A549 (cell line): ENCODE measurements at regions not wholly inside any gene's neighbourhood (a gene's known extent, or its start where the extent isn't known, plus 50 kb on each side); places are given as distances from the start of the nearest gene placed in this dataset.
A peak's percentile ranks its signal among the peaks of the same experiment; 100 is the strongest.

Source experiments
- ATAC-seq, 2 experiments: fragments of 200-7000 bp in 1 of 2; fragments of >200 bp in 1 of 2; cut with Nextera tagmentation in 1 of 2; cut with Tn5 transposase in 1 of 2; 3 replicates each; pipeline versions ENCODE4 v1.8.0 to v1.9.1; 2018 to 2020; ENCODE audit warnings: mild to moderate bottlenecking in 1 of 2, moderate library complexity in 1 of 2
- CTCF ChIA-PET: fragments of 300-600 bp; sonication (Branson Sonifier 250); formaldehyde crosslinking; extraction: SDS; loops from one replicate; lab custom pipeline; 2021; ENCODE audit warnings: antibody characterized with exemption, inconsistent platforms; lab: Yijun Ruan, JAX
- POLR2A ChIA-PET: fragments of 350-600 bp; formaldehyde crosslinking; extraction: SDS; loops from one replicate; lab custom pipeline; 2021; ENCODE audit warnings: antibody characterized with exemption, inconsistent platforms; lab: Yijun Ruan, JAX
- DNase-seq, 2 experiments: peaks; one replicate each; pipeline versions ENCODE4 v3.0.0 to v3.0.0-alpha.2; 2011 to 2016; ENCODE audit warnings: low read depth in 1 of 2, low spot score in 1 of 2
- FAIRE-seq: peaks from 2 replicates; lab custom pipeline; 2011; peaks lifted over from hg19 to GRCh38; lab: Jason Lieb, UNC
- H3K27ac ChIP-seq, 2 experiments: fragments of >200 bp; sonication (Bioruptor Twin); formaldehyde crosslinking; 3 replicates each; pipeline ENCODE4 v1.5.1; 2016 to 2017
- H3K4me1 ChIP-seq: fragments of >200 bp; sonication (Bioruptor Twin); formaldehyde crosslinking; 3 replicates; pipeline ENCODE4 v1.6.1; 2016
- H3K4me2 ChIP-seq: fragments of >200 bp; sonication (Bioruptor Twin); formaldehyde crosslinking; 3 replicates; pipeline ENCODE4 v1.6.1; 2016
- H3K4me3 ChIP-seq: fragments of >200 bp; sonication (Bioruptor Twin); formaldehyde crosslinking; 3 replicates; pipeline ENCODE4 v1.5.1; 2016
- H3K9me3 ChIP-seq: fragments of >200 bp; sonication (Bioruptor Twin); formaldehyde crosslinking; 3 replicates; pipeline ENCODE4 v1.6.1; 2016
- CHD4 ChIP-seq: fragments of 200-600 bp; sonication (generic); IDR thresholded peaks from 2 replicates; pipeline ENCODE4 v1.6.1; 2016; ENCODE audit warnings: antibody characterized with exemption, mild to moderate bottlenecking, borderline replicate concordance
- EHF ChIP-seq: fragments of 250-450 bp; sonication (Bioruptor Pico); IDR thresholded peaks from 2 replicates; pipeline ENCODE4 v1.5.0; 2020; ENCODE audit warnings: mild to moderate bottlenecking
- EHMT2 ChIP-seq: fragments of 200-600 bp; sonication (generic); IDR thresholded peaks from 2 replicates; pipeline ENCODE4 v1.6.1; 2016; ENCODE audit warnings: antibody characterized with exemption, low read depth, mild to moderate bottlenecking, moderate library complexity
- HOXB5 ChIP-seq: fragments of 250-450 bp; sonication (Bioruptor Pico); IDR thresholded peaks from 2 replicates; pipeline ENCODE4 v1.5.0; 2020; ENCODE audit warnings: mild to moderate bottlenecking, moderate library complexity
- MAZ ChIP-seq: fragments of 150-350 bp; IDR thresholded peaks from 2 replicates; pipeline ENCODE4 v1.6.1; 2014; ENCODE audit warnings: antibody characterized with exemption, low read depth, low read length, borderline replicate concordance
- NFE2L2 ChIP-seq: fragments of 150-350 bp; conservative IDR thresholded peaks from 2 replicates; pipeline ENCODE4 v1.6.1; 2014; ENCODE audit warnings: low read length
- NR3C1 ChIP-seq: fragments of >200 bp; sonication (Bioruptor Twin); formaldehyde crosslinking; IDR thresholded peaks from 3 replicates; pipeline ENCODE4 v1.6.1; 2017
- PBX3 ChIP-seq: IDR thresholded peaks from 2 replicates; pipeline ENCODE4 v1.6.1; 2012
- PHF8 ChIP-seq: fragments of 200-600 bp; sonication (generic); IDR thresholded peaks from 2 replicates; pipeline ENCODE4 v1.6.1; 2016; ENCODE audit warnings: low read depth, mild to moderate bottlenecking, antibody characterized with exemption, moderate library complexity, borderline replicate concordance
- POLR2AphosphoS2 ChIP-seq: conservative IDR thresholded peaks from 2 replicates; pipeline ENCODE4 v1.6.1; 2012; ENCODE audit warnings: low read length, improper control_type of control experiment, inconsistent platforms
- RAD21 ChIP-seq, 2 experiments: fragments of >200 bp in 1 of 2; sonication (Bioruptor Twin) in 1 of 2; formaldehyde crosslinking in 1 of 2; IDR thresholded peaks in 1 of 2; conservative IDR thresholded peaks in 1 of 2; 2 replicates in 1 of 2; 3 replicates in 1 of 2; pipeline ENCODE4 v1.6.1; 2012 to 2018; ENCODE audit warnings: inconsistent platforms in 1 of 2
- REST ChIP-seq: fragments of 200-600 bp; sonication (generic); IDR thresholded peaks from 2 replicates; pipeline ENCODE4 v1.6.1; 2016; ENCODE audit warnings: antibody characterized with exemption, mild to moderate bottlenecking, moderate library complexity
- SMC3 ChIP-seq: fragments of >200 bp; sonication (Bioruptor Twin); formaldehyde crosslinking; IDR thresholded peaks from 3 replicates; pipeline ENCODE4 v1.6.1; 2018; ENCODE audit warnings: inconsistent platforms
- TFCP2L1 ChIP-seq: fragments of 250-450 bp; sonication (Bioruptor Pico); IDR thresholded peaks from 2 replicates; pipeline ENCODE4 v1.5.0; 2021; ENCODE audit warnings: mild to moderate bottlenecking
- TP53 ChIP-seq: fragments of 250-450 bp; sonication (Bioruptor Pico); IDR thresholded peaks from 2 replicates; pipeline ENCODE4 v1.5.0; 2021; ENCODE audit warnings: mild to moderate bottlenecking, moderate library complexity
- WGBS: methylation state at CpG from one replicate; pipeline ENCODE4 v1.1.6; 2017; ENCODE audit errors: missing lambda C conversion rate; 5-methylcytosine and 5-hydroxymethylcytosine counted together
- TF ChIP-seq, protein P1 (sequence below): fragments of >200 bp; sonication (Bioruptor Twin); formaldehyde crosslinking; IDR thresholded peaks from 3 replicates; pipeline ENCODE4 v1.5.1; 2016
- TF ChIP-seq, protein P2 (sequence below): fragments of 150-350 bp; IDR thresholded peaks from 2 replicates; pipeline ENCODE4 v1.6.1; 2014; ENCODE audit warnings: low read depth, mild to moderate bottlenecking, low read length

DNA sequence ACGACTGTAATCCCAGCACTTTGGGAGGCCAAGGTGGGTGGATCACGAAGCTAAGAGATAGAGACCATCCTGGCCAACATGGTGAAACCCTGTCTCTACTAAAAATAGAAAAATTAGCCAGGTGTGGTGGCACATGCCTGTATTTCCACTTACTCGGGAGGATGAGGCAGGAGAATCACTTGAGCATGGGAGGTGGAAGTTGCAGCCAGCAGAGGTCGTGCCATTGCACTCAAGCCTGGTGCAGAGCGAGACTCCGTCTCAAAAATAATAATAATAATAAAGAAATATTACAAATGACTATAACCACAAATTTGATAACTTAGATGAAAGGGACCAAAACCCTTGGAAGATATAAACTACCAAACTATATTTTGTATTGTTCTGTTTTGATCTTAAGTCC, 226.3 kb upstream of the GULP1 start:
- POLR2A ChIA-PET, result no interaction called here
- no peak for ATAC-seq
- TF ChIP-seq REST (no peak), HOXB5 (CRISPR knock-in tag) (no peak), RAD21 (conservative IDR thresholded peaks at IDR 0.05 in 1 of 2, IDR thresholded peaks at IDR 0.05 in 1 of 2) (peak in 1 of 2 experiments; percentile 15; a peak in 1 of 5 replicates)

GRCh38 chr2:188068093-188068492, 223.6 kb upstream of the GULP1 start:
- no peaks in the 10 kb centered on the region for H3K9me3 ChIP-seq
- ChIA-PET CTCF (no interaction called here), POLR2A (no interaction called here)
- TF ChIP-seq CHD4, result no peak
- TF ChIP-seq NFE2L2, result no peak
- no peak for TF ChIP-seq POLR2AphosphoS2
- TF ChIP-seq TFCP2L1 (CRISPR knock-in tag), result no peak
- no peak for TF ChIP-seq SMC3
- TF ChIP-seq PHF8, result no peak
- no peak for TF ChIP-seq EHMT2
- no peak for TF ChIP-seq PBX3
- TF ChIP-seq, protein P1, sequence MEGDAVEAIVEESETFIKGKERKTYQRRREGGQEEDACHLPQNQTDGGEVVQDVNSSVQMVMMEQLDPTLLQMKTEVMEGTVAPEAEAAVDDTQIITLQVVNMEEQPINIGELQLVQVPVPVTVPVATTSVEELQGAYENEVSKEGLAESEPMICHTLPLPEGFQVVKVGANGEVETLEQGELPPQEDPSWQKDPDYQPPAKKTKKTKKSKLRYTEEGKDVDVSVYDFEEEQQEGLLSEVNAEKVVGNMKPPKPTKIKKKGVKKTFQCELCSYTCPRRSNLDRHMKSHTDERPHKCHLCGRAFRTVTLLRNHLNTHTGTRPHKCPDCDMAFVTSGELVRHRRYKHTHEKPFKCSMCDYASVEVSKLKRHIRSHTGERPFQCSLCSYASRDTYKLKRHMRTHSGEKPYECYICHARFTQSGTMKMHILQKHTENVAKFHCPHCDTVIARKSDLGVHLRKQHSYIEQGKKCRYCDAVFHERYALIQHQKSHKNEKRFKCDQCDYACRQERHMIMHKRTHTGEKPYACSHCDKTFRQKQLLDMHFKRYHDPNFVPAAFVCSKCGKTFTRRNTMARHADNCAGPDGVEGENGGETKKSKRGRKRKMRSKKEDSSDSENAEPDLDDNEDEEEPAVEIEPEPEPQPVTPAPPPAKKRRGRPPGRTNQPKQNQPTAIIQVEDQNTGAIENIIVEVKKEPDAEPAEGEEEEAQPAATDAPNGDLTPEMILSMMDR, result no peak
- TF ChIP-seq MAZ, result no peak
- TF ChIP-seq EHF (CRISPR knock-in tag), result no peak
- TF ChIP-seq, protein P2, sequence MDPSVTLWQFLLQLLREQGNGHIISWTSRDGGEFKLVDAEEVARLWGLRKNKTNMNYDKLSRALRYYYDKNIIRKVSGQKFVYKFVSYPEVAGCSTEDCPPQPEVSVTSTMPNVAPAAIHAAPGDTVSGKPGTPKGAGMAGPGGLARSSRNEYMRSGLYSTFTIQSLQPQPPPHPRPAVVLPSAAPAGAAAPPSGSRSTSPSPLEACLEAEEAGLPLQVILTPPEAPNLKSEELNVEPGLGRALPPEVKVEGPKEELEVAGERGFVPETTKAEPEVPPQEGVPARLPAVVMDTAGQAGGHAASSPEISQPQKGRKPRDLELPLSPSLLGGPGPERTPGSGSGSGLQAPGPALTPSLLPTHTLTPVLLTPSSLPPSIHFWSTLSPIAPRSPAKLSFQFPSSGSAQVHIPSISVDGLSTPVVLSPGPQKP, result no peak
- no peak for TF ChIP-seq NR3C1
- TF ChIP-seq TP53, result no peak
- H3K4me1 ChIP-seq, result no peaks in the 10 kb centered on the region
- FAIRE-seq, result no peak
- ATAC-seq, result no peak
- DNase-seq, result no peak
- H3K4me2 ChIP-seq, result no peak overlapping the region
- 61% methylated on average over 5 of the region's 5 CpGs for WGBS
- no peak overlapping the region for H3K27ac ChIP-seq
- H3K4me3 ChIP-seq, result no peak overlapping the region

More for the DNA sequence above, 226.3 kb upstream of the GULP1 start:
- no peak overlapping the region for H3K4me3 ChIP-seq
- H3K9me3 ChIP-seq, result no peaks in the 10 kb centered on the region
- peak in 1 of 2 experiments; percentile 9 for DNase-seq
- WGBS, result 61% methylated on average over 6 of the region's 6 CpGs
- CTCF ChIA-PET, result interaction anchor here (0.6 kb wide), 1 partner anchor 97 kb away, joined by 4 read pairs; no protein-coding TSS in a partner anchor
- FAIRE-seq, result no peak
- H3K4me1 ChIP-seq, result no peaks in the 10 kb centered on the region
- no peak overlapping the region for H3K27ac ChIP-seq
- no peak overlapping the region for H3K4me2 ChIP-seq
